Middle frontal gyrus (tissue), 1 donor: ENCODE measurements at regions not wholly inside any gene's neighbourhood (a gene's known extent, or its start where the extent isn't known, plus 50 kb on each side); places are given as distances from the start of the nearest gene placed in this dataset.

Experiments
- DNase-seq: peaks from one replicate; pipeline ENCODE4 v3.0.0-alpha.2; 2015; ENCODE audit warnings: low spot score; ENCODE audit errors: extremely low spot score

DNA sequence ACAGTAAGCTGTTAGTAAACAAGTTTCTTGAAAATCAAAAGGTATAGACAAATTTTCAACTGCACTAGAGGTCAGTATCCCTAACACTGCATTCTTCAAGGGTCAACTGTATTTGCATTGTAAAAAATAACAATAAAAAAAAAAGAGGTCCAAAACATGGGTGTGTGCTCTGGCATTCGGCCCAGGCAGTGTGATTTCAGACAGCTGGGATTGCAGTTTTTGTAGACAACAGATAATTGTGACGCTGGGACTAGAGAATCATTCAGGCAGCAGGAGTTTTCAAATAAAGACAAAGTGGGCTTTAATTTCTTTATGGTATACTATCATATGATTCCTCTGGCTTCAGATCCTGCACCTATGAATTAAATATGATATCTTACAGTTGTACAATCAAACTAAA, 543.2 kb upstream of the SEMA3D start:
- DNase-seq = no peak

- DNase-seq = no peak
Observed at GRCh38 chr7:85725026-85725425, 538.2 kb upstream of the SEMA3D start.

- no peak for DNase-seq
Observed at GRCh38 chr7:85719981-85720953, 533.4 kb upstream of the SEMA3D start.

DNA sequence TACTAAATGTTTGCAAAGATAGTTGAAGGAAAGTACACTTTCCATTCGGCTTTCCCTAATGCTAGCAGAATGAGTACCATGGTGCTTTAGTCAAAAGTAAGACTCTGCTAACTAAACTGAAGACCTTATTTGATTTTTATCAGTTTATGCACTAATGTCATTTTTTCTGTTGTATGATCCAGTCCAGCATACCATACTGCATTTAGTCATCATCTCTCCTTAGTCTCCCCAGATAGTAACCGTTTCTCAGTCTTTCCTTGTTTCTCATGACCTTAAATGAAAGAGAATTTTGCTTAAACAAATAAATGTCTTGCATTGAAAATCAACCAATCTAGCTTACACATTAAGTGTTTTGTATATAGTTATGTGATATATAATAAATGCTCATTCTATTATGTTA, 529.5 kb upstream of the SEMA3D start:
- DNase-seq = no peak

GRCh38 chr7:85714951-85715350, 528.1 kb upstream of the SEMA3D start:
- DNase-seq = no peak

DNA sequence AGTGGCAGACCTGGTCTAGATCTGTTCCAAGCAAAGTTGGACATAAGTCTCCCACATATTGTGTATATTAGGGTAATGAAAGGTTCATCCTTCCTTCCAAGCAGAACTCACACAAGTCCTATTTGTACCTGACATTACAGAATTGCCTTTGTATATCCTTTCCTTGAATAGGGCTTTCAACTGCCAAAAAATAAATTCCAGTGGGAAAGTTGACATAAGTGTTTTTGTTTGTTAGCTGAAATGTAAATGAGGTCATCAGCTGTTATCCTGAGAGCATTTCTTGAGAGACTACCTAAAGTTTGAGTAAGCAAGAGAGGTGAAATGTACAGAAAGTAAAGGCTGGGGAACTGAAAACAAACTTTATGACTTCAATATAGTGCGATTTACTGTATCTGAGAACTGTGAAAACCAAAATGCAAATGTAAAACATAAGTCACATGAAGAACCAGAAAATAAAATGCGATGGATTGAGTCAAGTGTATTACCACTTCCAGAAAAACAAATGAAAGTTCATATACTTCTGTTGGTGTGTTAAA, 527.3 kb upstream of the SEMA3D start:
- DNase-seq = no peak

DNA sequence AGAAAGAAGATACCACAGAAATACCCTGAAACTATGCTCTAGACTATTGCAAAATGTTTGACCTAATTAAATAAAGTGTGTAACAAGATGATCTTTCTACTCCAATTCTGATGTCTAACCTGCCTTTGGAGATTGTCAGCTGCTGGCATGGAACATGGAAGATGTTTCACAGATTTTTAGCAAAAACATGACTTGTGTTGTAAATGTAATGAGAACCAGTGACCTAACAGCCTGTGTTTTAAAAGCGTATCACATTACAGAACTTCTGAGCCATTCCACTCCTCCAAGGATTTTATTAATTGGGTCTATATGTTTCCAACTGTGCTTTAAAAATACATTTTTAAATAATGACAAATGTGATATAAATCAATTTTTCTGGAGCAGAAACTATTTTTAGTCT, 526.3 kb upstream of the SEMA3D start:
- no peak for DNase-seq

- DNase-seq = no peak
Observed at GRCh38 chr7:85711894-85712293, 525.0 kb upstream of the SEMA3D start.

DNA sequence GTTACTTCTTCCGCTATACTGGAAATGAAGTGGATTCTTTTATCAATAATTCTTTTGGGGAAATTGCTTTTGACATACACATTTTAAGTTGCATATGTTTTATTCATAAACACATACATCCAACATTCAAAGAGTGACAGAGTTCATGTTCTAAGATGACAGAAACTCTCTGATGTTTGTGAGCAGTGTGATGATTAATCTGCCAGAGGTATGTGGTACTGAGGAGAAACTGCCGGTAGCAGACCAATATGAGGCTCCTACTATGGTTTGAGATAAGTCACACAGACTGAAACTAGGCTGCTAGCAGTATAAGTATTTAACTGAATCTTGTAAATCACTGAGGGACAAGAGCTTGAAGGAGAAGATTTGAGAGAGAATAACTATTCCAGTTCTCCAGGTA, 524.1 kb upstream of the SEMA3D start:
- DNase-seq = no peak

GRCh38 chr7:85708221-85708620, 521.4 kb upstream of the SEMA3D start:
- DNase-seq = no peak

- no peak for DNase-seq
Observed at GRCh38 chr7:85705076-85705475, 518.2 kb upstream of the SEMA3D start.

DNA sequence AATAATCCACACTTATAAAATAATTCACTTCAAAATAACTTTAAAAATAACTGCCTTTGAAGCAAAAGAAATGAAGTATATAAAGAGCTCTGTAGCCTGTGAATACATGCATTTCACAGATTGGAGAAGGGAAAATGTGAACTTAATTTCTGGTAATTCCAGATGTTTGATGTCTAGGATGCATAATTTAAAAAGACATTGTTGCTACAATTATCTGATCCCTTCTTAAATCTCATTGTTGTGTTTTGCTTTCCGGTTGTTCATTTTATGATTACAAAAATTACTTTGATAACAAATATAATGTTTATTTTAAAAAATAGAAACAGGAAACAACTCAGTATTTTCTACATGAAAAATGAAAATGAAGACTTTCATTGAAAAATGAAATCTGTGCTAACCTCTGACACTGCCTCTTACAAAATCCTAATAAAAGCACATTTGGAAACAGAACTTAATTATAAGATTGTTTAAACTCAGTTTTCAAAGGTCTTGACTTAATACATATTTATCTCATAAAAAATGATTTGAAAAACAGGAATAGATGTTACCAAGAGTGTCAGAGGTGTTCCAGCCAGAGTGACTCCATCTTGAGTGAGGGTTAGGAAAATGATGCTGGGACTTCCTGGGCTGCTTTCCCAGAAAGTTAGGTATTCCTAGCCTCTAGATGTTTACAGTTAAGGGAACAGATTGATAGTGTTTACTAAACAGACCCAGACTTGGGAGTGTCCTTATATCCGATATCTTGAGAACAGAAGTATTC, 516.6 kb upstream of the SEMA3D start:
- DNase-seq = no peak

- DNase-seq = no peak
Observed at GRCh38 chr7:85702348-85702747, 515.5 kb upstream of the SEMA3D start.

DNA sequence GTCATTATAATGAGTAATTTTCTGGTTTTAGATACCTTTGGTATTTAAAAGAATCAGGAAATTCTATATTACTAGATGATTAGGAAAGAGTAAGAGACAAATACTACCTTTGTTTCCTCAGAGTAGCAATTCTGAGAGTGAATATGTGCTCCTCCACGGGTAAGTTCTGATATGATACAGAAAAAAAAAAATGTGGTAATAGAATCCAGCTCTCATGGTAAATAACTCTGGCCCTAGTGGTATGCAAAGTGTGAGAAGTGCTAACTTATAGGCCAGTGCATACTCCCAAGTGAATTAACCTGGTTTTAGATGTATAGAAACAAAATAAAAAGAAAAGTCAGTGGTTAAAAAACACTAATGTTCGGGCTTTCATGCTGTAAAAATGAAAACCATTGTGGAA, 512.6 kb upstream of the SEMA3D start:
- DNase-seq = no peak

GRCh38 chr7:85695533-85695932, 508.7 kb upstream of the SEMA3D start:
- no peak for DNase-seq

GRCh38 chr7:85695041-85695440, 508.2 kb upstream of the SEMA3D start:
- no peak for DNase-seq

DNA sequence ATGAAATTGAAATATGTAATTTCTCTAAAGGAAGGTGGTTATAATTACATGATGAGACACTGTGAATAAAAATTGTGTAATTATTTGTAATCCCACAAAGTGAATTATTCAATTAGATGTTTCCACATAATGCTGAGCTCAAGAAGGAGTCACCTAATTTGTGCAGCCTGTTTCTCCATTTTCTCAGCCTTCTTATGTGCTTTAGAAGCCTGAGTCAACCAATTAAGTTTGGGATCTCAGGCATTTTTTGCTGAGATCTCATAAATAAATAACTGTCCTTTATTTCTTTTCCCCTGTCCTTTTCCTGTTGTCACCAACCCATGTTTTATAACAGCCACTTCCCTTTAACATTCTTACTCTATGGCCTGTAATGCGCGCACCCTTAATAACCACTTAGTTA, 506.5 kb upstream of the SEMA3D start:
- DNase-seq = no peak

DNA sequence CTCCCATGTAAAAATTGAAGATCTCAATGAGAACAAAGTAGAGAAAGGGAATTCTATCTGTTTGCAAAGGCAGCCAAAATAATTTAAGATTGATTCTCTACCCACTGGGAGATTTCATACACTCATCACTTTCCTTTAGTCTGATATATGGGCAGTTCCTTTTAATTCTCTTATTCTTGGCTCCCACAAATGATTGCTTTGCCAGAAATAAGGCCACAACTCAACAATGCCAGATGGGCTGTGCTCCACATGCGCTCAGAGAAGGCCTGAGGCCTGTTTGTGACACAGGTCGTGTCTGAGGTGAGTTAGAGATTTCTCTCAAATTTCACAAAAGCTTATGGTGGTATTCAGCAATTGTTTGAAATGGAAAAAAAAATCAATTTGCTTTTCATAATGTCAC, 501.9 kb upstream of the SEMA3D start:
- DNase-seq = no peak

DNA sequence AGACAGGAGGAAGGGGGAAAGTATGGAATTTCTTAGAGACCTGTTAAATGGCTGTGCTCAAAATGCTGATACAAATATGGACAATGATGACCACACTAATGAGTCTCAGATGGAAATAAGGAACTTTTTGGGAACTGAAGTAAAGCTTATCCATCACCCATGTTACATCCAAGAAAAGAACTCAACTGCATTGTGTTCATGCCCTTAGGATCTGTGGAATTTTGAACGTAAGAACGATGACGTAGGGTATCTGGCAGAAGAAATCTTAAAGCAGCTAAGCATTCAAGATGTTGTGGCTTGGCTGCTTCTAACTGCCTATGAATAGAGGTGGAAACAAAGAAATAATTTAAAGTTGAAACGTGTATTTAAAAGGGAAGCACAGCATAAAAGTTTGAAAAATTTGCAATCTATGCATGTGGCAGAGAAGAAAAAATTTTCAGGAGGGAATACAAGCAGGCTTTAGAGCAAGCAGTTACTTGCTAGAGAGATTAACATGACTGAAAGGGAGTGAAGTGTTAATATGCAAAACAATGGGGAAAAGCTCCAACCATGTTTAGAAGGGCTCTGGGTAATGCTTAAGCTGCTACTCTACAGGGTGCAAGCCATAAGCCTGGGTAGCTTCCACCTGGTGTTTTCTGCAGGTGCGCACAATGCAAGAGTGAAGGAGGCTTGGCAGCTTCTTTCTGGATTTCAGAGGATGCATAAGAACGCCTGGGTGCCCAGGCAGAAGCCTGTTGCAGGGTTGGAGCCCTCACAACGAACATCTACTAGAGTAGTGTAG, 499.7 kb upstream of the SEMA3D start:
- DNase-seq = no peak

- no peak for DNase-seq
Observed at GRCh38 chr7:85685901-85686300, 499.0 kb upstream of the SEMA3D start.

- DNase-seq = no peak
Observed at GRCh38 chr7:85682833-85683620, 496.2 kb upstream of the SEMA3D start.
